Uterus (tissue), 2 donors: ENCODE measurements at regions not wholly inside any gene's neighbourhood (a gene's known extent, or its start where the extent isn't known, plus 50 kb on each side); places are given as distances from the start of the nearest gene placed in this dataset.
"Not testable (repeated sequence)": the region's sequence is repeated elsewhere in the genome, so short reads cannot be mapped to it uniquely, and the experiment has no call there.

Source experiments
- POLR2A ChIP-seq, 2 donors: fragments of 450-650 bp; IDR thresholded peaks; one replicate each; pipeline ENCODE4 v1.6.1; 2016; ENCODE audit warnings: antibody characterized with exemption in 2 of 2, mild to moderate bottlenecking in 1 of 2, moderate library complexity in 1 of 2
- TF ChIP-seq, protein P1 (sequence below), 4 experiments: fragments of 200-600 bp in 2 of 4; fragments of 450-650 bp in 2 of 4; sonication (generic) in 2 of 4; IDR thresholded peaks; one replicate each; pipeline ENCODE4 v1.5.1; 2016 to 2019; ENCODE audit warnings: antibody characterized with exemption in 4 of 4, mild to moderate bottlenecking in 2 of 4, moderate library complexity in 1 of 4

DNA sequence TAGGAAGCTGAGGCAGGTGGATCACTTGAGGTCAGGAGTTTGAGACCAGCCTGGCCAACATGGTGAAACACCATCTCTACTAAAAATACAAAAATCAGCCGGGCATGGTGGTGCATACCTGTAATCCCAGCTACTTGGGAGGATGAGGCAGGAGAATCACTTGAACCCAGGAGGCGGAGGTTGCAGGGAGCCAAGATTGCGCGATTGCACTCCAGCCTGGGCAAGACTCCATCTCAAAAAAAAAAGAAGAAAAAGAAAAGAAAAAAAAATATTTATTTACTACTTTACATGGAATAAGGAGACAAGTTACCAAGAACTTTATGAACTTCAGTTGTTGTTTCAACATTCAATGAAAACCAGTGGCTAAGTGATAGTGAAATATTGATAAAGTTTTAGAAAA is 121.7 kb downstream of the ATOH1 start:
- TF ChIP-seq, protein P1, sequence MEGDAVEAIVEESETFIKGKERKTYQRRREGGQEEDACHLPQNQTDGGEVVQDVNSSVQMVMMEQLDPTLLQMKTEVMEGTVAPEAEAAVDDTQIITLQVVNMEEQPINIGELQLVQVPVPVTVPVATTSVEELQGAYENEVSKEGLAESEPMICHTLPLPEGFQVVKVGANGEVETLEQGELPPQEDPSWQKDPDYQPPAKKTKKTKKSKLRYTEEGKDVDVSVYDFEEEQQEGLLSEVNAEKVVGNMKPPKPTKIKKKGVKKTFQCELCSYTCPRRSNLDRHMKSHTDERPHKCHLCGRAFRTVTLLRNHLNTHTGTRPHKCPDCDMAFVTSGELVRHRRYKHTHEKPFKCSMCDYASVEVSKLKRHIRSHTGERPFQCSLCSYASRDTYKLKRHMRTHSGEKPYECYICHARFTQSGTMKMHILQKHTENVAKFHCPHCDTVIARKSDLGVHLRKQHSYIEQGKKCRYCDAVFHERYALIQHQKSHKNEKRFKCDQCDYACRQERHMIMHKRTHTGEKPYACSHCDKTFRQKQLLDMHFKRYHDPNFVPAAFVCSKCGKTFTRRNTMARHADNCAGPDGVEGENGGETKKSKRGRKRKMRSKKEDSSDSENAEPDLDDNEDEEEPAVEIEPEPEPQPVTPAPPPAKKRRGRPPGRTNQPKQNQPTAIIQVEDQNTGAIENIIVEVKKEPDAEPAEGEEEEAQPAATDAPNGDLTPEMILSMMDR (IDR thresholded peaks at IDR 0.05): not testable (repeated sequence)
- TF ChIP-seq POLR2A (IDR thresholded peaks at IDR 0.05): not testable (repeated sequence)
